ENCODE measurements at regions not wholly inside any gene's neighbourhood (a gene's known extent, or its start where the extent isn't known, plus 50 kb on each side); places are given as distances from the start of the nearest gene placed in this dataset.

GRCh38 chr6:66735106-66735890, 1028.3 kb upstream of the EYS start:
- peak; percentile 37 for DNase-seq (ENCODE audit: low read depth, low spot score)
- in situ Hi-C loops (cut with HindIII; ENCODE audit: low sequenced_read_pairs) = no loop called here

DNA sequence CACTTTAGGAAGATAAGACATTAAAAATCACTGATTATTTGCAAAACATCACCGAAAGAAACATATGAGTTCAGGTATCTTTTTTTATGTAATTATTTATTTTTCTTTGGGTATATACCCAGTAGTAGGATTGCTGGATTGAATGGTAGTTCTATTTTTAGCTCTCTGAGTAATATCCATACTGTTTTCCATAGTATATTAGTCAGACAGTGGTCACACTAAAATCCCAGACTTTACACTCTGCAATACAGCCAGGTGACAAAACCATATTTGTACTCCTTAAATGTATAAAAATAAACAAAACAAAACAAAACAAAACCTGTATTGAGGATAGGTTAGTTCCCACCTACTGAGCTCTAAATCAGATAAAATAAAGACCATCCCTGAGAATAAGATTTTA, 1024.3 kb upstream of the EYS start:
- no peak overlapping the region for H3K4me3 ChIP-seq (ENCODE audit: low read depth, low read length)
- DNase-seq (ENCODE audit: low read depth, low spot score) = peak; percentile 7
- TF ChIP-seq, protein P1, sequence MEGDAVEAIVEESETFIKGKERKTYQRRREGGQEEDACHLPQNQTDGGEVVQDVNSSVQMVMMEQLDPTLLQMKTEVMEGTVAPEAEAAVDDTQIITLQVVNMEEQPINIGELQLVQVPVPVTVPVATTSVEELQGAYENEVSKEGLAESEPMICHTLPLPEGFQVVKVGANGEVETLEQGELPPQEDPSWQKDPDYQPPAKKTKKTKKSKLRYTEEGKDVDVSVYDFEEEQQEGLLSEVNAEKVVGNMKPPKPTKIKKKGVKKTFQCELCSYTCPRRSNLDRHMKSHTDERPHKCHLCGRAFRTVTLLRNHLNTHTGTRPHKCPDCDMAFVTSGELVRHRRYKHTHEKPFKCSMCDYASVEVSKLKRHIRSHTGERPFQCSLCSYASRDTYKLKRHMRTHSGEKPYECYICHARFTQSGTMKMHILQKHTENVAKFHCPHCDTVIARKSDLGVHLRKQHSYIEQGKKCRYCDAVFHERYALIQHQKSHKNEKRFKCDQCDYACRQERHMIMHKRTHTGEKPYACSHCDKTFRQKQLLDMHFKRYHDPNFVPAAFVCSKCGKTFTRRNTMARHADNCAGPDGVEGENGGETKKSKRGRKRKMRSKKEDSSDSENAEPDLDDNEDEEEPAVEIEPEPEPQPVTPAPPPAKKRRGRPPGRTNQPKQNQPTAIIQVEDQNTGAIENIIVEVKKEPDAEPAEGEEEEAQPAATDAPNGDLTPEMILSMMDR (IDR thresholded peaks at IDR 0.05; ENCODE audit: low read depth, low read length) = no peak
- in situ Hi-C loops (cut with HindIII; ENCODE audit: low sequenced_read_pairs) = no loop called here

More at GRCh38 chr6:66735106-66735890, 1028.3 kb upstream of the EYS start:
- H3K4me3 ChIP-seq (ENCODE audit: low read depth, low read length) = no peak overlapping the region
- TF ChIP-seq, protein P1 (IDR thresholded peaks at IDR 0.05; ENCODE audit: low read depth, low read length) = no peak

DNA sequence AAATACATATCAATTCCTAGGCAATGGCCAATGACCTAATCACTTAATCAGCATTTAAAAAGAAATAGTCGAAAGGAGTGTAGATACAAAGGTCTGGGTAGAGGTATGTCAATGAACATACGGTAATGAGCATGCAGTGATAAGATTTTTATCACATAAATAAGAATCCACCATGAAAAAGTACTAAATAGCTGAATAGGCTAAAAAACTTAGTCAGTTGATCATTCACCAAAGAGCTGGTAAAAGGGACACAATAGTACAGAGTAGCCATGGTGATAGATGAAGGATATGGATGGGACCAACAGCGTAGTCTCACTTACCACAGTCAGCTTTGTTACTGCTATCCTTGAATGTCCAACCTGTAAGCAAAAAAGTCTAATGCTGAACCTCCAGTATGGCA, 1018.6 kb upstream of the EYS start:
- DNase-seq (ENCODE audit: low read depth, low spot score) = no peak
- TF ChIP-seq, protein P1 (IDR thresholded peaks at IDR 0.05; ENCODE audit: low read depth, low read length) = no peak
- in situ Hi-C loops (cut with HindIII; ENCODE audit: low sequenced_read_pairs) = no loop called here
- no peak overlapping the region for H3K4me3 ChIP-seq (ENCODE audit: low read depth, low read length)

DNA sequence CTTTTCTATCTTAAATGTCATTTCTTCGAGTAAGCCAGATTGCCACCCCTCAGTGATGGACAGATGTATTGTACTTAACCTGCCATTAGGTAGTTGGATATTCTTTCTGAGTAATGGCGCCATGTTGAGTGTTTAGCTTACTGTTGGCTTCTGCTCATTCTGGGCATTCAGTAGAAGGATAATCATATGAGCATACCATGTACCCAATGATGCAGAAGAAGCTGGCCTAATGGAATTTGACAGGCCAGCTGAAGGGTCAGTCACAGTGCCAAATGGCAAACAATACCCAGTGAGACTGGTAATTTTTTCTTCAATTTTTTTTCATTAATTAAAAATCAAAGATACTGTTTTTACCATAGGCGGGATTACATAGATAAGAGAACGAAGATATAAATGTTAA, 1010.8 kb upstream of the EYS start:
- TF ChIP-seq, protein P1 (IDR thresholded peaks at IDR 0.05; ENCODE audit: low read depth, low read length) = no peak
- H3K4me3 ChIP-seq (ENCODE audit: low read depth, low read length) = no peak overlapping the region
- no peak for DNase-seq (ENCODE audit: low read depth, low spot score)
- in situ Hi-C loops (cut with HindIII; ENCODE audit: low sequenced_read_pairs) = no loop called here

GRCh38 chr6:66699385-66699784, 992.4 kb upstream of the EYS start:
- H3K4me3 ChIP-seq (ENCODE audit: low read depth, low read length) = no peak overlapping the region
- in situ Hi-C loops (cut with HindIII; ENCODE audit: low sequenced_read_pairs) = no loop called here
- DNase-seq (ENCODE audit: low read depth, low spot score) = no peak
- TF ChIP-seq, protein P1 (IDR thresholded peaks at IDR 0.05; ENCODE audit: low read depth, low read length) = no peak

GRCh38 chr6:66689608-66690007, 982.6 kb upstream of the EYS start:
- DNase-seq (ENCODE audit: low read depth, low spot score) = no peak
- TF ChIP-seq, protein P1 (IDR thresholded peaks at IDR 0.05; ENCODE audit: low read depth, low read length) = no peak
- in situ Hi-C loops (cut with HindIII; ENCODE audit: low sequenced_read_pairs) = no loop called here
- H3K4me3 ChIP-seq (ENCODE audit: low read depth, low read length) = no peak overlapping the region

Measured in astrocyte of the spinal cord (primary cell).